Hematopoietic multipotent progenitor cell treated with erythropoietin and hydrocortisone succinate and interleukin-3 and kit ligand, for 6 days (in vitro differentiated cells): ENCODE measurements at regions not wholly inside any gene's neighbourhood (a gene's known extent, or its start where the extent isn't known, plus 50 kb on each side); places are given as distances from the start of the nearest gene placed in this dataset.

Source experiments
- DNase-seq: peaks from one replicate; pipeline ENCODE4 v3.0.0-alpha.2; 2015

GRCh38 chr16:79327836-79328235 lies 272.7 kb downstream of the MAF start:
- DNase-seq, result no peak

- no peak for DNase-seq
These were observed 274.0 kb downstream of the MAF start for GRCh38 chr16:79326549-79326948.

- no peak for DNase-seq
These were observed 275.2 kb downstream of the MAF start for GRCh38 chr16:79325226-79325945.

- DNase-seq, result no peak
These were observed 279.6 kb downstream of the MAF start for GRCh38 chr16:79320956-79321355.

GRCh38 chr16:79318143-79318899 lies 282.2 kb downstream of the MAF start:
- DNase-seq, result no peak

- DNase-seq, result no peak
These were observed 283.0 kb downstream of the MAF start for GRCh38 chr16:79317521-79317920.

- DNase-seq, result no peak
These were observed 283.5 kb downstream of the MAF start for GRCh38 chr16:79317026-79317425.

GRCh38 chr16:79316004-79316458 lies 284.5 kb downstream of the MAF start:
- no peak for DNase-seq

GRCh38 chr16:79312502-79312901 lies 288.0 kb downstream of the MAF start:
- DNase-seq, result no peak

GRCh38 chr16:79310710-79311109 lies 289.8 kb downstream of the MAF start:
- DNase-seq, result no peak

GRCh38 chr16:79309606-79310005 lies 290.9 kb downstream of the MAF start:
- no peak for DNase-seq

GRCh38 chr16:79307214-79307613 lies 293.3 kb downstream of the MAF start:
- no peak for DNase-seq

GRCh38 chr16:79305074-79305473 lies 295.5 kb downstream of the MAF start:
- no peak for DNase-seq

- no peak for DNase-seq
These were observed 296.6 kb downstream of the MAF start for GRCh38 chr16:79303959-79304387.

GRCh38 chr16:79303206-79303605 lies 297.3 kb downstream of the MAF start:
- DNase-seq, result no peak

GRCh38 chr16:79302731-79303130 lies 297.8 kb downstream of the MAF start:
- no peak for DNase-seq

- DNase-seq, result no peak
These were observed 299.5 kb downstream of the MAF start for GRCh38 chr16:79301051-79301450.

GRCh38 chr16:79298894-79299799 lies 301.4 kb downstream of the MAF start:
- DNase-seq, result no peak

- no peak for DNase-seq
These were observed 302.1 kb downstream of the MAF start for GRCh38 chr16:79298476-79298875.

GRCh38 chr16:79297805-79298204 lies 302.7 kb downstream of the MAF start:
- DNase-seq, result no peak

GRCh38 chr16:79297296-79297695 lies 303.2 kb downstream of the MAF start:
- no peak for DNase-seq

GRCh38 chr16:79296491-79296890 lies 304.0 kb downstream of the MAF start:
- DNase-seq, result no peak

- DNase-seq, result no peak
These were observed 304.8 kb downstream of the MAF start for GRCh38 chr16:79295746-79296145.
